Upper lobe of right lung (tissue), 1 donor: ENCODE measurements at regions not wholly inside any gene's neighbourhood (a gene's known extent, or its start where the extent isn't known, plus 50 kb on each side); places are given as distances from the start of the nearest gene placed in this dataset.

Source experiments
- ATAC-seq: fragments of 200-7000 bp; cut with Tn5 transposase; one replicate; pipeline ENCODE4 v1.9.1; 2020; ENCODE audit warnings: mild to moderate bottlenecking, moderate library complexity
- DNase-seq: peaks from one replicate; pipeline ENCODE4 v3.0.0-alpha.2; 2020
- H3K27ac ChIP-seq: fragments of 200-600 bp; one replicate; pipeline ENCODE4 v1.8.0; 2022
- H3K27me3 ChIP-seq: fragments of 200-600 bp; one replicate; pipeline ENCODE4 v1.8.0; 2022; ENCODE audit warnings: mild to moderate bottlenecking
- H3K36me3 ChIP-seq: fragments of 200-600 bp; one replicate; pipeline ENCODE4 v1.8.0; 2022
- H3K4me1 ChIP-seq: fragments of 200-600 bp; one replicate; pipeline ENCODE4 v1.8.0; 2022
- H3K4me3 ChIP-seq: fragments of 200-600 bp; one replicate; pipeline ENCODE4 v1.8.0; 2022; ENCODE audit warnings: mild to moderate bottlenecking
- H3K9me3 ChIP-seq: fragments of 200-600 bp; one replicate; pipeline ENCODE4 v1.8.0; 2022
- CTCF ChIP-seq: fragments of 200-600 bp; IDR thresholded peaks from one replicate; pipeline ENCODE4 v1.8.0; 2022; ENCODE audit warnings: antibody characterized with exemption
- intact Hi-C: fragments of 100-400 bp; cut with DNase I; formaldehyde crosslinking; loops from one replicate; pipeline ENCODE4 v1.11.0; 2022
- donor health status: DM: no; HTN: yes; CAD: no; lungs with severe emphysema.

GRCh38 chr11:44515048-44515447, 50.4 kb upstream of the CD82 start:
- ATAC-seq (no peak), DNase-seq (no peak)
- H3K4me3 ChIP-seq: no peak overlapping the region
- no peak for TF ChIP-seq CTCF
- H3K4me1 ChIP-seq: peaks cover 4% of the 10 kb centered on the region
- no peaks in the 10 kb centered on the region for H3K36me3 ChIP-seq
- no peaks in the 10 kb centered on the region for H3K27me3 ChIP-seq
- intact Hi-C loops: no loop called here
- H3K9me3 ChIP-seq: no peaks in the 10 kb centered on the region
- H3K27ac ChIP-seq: no peak overlapping the region
